NCI-H1417 treated with DMSO at 0.1 percent for 48 hours (cell line): ENCODE measurements at regions not wholly inside any gene's neighbourhood (a gene's known extent, or its start where the extent isn't known, plus 50 kb on each side); places are given as distances from the start of the nearest gene placed in this dataset.

ENCODE experiments used
- DNase-seq: peaks from one replicate; lab custom pipeline; 2025; lab: John Stamatoyannopoulos, UW

DNA sequence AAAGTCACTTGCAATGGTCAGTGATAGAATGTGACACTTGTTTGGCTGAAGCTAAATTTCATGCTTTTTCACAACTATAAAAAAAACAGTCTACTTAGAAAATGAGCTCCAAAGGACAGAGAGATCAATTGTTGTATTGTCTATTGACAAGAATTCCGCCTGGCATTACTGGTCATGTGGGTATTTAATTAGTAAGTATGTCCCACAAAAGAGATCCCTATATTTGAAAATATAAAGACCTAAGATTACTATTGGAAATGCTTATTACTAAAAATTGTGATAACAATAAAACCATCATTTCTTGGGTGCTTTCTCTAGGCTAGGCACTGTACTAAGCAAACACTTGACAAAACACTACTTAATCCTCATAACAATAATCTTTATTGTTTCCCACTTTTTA, 745.2 kb upstream of the C9orf72 start:
- DNase-seq = no peak

DNA sequence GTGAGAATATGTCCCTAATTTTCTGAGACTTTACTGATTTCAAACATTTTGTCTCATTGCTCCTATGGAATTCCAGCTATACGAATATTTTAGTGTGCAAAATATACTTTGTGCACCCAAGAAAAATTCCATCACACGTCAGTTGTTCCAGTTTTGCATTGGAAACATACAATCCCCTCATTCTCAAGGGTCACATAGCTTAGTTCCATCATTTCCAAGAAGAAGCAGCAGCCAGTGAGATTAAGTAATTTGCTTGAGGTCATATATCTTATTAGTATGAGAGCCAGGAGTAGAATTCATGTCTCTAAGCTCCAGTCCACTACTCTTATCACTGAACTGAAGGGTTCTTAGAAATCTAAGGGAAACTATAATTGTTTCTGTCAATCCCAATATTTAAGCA, 746.7 kb upstream of the C9orf72 start:
- no peak for DNase-seq

DNA sequence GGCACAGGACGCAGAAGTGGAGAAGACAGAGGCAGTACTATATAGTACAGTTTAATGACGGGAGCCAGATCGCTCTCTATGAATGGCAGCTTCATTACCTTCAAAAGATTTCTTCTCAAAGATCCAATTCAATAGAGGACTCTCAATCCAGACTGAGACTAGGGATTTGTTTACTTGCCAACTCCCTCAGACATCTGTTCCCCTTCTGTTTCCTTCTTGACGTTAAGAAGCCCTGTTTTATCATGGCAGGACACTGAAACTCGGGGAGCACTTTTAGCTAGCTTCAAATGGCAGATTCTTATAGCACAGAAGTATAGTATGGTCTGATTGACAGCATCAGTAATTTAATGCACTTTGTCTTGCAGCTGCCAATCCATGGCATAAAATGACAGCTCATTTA, 747.3 kb upstream of the C9orf72 start:
- DNase-seq = no peak

DNA sequence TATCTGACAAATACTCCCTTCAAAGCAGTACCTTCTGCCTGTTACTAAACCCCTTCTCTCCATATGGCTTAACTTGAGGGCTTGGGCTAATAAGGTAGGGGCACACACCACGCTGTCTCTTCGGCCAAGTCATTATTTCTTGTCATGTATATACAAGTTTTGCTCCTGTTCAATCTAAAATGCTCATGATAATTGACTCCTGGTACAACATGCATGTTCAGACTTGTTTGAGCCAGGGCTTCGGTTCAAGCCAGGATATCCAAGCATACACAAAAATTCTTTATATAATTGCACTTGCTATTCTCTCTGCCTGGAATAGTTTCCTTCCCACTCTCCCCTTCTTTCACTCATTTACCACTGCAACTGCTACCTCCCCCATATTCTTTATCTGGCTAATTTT, 756.0 kb upstream of the C9orf72 start:
- no peak for DNase-seq

DNA sequence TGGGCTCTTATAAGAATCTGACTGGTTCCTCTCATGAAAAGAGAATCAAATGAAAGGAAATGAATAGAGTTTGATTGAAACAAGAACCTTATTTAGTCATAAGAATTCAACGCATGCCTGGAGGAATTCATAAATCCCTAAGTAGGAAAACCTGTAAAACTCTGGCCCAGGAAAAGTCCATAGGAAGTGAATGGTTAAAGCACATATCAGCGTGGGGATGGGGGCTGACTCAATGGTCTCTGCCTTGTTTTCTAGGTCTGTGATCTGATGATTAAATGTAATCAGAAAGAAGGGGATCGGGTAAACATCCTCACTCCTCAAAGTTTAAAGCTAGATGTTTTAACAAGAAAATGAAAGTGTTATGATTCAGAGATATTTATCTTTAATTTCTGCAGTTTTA, 759.4 kb upstream of the C9orf72 start:
- DNase-seq = no peak

DNA sequence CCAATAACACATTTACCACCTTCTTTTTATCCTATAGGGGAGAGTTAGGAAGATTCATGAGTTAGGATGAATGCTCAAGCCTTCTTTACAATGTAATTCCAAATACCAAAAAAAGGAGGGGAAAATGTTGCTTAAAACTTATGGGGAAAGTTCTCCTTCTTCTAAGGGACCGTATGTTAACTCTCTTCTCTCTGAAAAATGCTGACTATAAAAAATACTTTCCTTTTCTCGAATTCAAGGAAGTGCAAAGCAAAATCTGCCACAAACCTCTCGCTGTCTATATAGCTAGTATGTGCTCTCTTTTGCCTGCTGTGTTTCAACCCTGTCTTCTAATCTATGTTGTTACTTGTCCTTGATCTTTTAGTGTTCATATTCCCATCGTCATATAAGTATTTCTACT, 768.6 kb upstream of the C9orf72 start:
- no peak for DNase-seq

DNA sequence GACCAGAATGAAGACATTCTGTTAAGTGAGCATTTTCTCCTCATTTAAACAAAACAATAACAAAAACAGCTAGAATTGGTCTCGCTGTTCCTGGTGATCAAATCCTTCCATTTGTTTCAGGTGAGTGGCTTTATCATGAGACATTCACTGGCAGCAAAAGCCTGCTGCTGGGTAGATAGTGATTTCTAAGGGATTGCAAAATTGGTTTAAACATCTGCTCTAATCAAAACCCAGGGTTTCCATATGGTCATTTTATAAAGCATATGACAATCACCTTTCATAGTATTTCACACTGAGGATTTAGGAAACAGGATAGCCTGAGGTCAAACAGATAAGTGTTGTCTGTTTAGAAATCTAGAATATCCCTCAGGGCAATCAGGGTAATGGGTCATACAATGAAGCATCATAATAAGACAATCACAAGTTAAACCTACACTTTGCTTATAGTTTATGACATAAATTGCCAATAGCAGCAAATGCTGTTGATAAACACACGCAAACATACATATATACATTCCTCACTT, 769.6 kb upstream of the C9orf72 start:
- no peak for DNase-seq

DNA sequence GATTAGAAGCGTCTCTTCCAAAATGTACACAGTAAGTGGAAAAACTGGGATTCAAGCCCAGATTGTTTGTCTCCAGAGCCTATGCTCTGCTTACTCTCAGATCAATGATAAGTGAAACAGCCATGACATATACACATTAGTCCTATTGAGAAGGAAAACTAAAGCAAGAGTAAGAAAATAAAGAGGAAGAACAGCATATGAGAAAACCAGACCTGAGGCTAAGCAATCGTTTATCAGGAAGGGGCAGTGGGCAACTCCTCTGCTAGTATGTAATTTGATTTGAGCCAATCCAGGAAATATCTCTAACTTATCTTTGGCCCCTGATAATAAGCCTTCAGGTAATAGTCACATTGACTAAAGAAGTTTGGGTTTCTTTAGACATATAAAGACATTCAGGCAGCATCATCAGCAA, 789.9 kb upstream of the C9orf72 start:
- DNase-seq = no peak

DNA sequence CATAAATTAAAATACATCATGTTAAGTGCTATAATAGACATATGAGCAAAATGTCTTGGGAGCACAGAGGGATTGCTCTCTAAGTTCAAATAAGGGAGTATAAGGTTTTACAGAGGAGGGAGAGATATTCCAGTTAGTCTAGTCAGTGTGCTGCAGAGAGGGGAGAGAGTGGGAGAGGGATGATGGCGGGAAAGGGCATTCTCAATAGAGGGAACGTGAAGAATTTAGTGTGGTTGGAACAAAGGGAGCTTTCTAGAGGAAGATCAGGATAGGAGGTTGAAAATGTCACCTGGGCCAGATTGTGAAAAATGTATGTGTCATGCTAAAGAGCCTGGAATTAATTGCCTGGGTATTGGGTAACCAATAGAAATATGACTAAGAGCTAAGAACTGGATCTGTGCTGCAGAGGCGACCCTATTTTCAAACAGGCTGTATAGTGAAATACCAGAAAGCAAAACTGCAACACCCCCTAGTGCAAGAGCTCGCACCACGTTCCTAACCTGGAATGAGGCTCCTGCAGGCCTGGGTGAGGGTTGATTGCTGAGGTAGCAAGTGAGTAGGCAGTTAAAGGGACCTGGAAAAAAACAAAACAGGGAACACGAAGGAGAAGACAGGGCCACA, 791.8 kb upstream of the C9orf72 start:
- DNase-seq = no peak

DNA sequence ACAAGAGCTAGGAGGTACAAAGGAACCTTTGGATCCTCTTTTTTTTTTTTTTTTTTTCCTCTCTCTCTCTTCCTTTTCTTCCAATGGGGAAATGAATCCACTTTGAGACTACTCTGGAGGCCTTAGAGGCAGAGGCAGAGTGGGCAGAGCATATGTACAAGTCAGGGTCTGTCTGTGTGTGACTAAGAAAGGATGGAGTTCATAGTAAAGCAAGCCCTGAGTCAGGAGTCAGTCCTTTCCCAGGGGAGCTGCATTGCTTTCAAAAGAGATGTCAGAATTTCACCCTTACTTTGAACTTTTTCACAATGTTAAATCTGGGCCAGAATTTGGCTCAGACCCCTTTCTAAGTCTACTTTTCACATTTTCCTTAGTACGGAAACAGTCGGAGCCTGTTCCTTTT, 792.4 kb upstream of the C9orf72 start:
- DNase-seq = no peak

DNA sequence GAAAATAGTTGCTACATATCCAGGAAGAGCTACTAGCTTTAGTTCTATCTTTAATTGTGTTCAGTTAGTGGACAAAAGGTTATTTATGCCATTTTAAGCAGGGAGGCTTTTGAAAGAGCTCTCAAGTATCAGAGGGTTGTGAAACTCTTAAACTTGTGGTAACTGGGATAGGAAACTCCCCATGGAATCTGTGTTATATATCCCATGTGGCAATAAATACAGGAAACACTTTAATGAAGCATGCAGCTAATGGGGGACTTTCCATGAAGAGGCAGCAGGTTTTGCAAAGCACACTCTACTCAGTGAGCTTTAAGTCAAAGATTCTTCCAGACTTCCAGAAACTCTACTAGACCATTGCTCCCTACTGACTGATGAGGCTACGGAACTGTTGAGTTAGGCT, 805.0 kb upstream of the C9orf72 start:
- no peak for DNase-seq

DNA sequence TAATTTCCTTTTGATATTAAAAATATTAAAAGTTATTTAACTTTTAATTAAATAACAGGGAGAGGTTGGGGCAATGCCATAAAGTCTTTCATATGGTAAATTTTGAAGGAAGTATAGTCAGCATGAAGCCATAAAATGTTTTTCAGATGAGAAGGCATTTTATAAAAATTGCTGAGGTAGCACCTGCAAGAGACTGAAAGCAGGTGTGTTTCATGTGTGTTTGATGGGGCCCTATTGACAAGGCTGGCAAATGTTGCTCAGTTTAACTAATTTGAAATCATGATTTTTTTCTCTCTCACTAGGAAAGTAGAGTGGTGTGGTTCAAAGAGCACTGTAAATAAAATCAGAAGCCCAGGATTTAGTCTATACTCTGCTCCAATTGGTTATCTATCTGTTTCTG, 805.8 kb upstream of the C9orf72 start:
- no peak for DNase-seq

DNA sequence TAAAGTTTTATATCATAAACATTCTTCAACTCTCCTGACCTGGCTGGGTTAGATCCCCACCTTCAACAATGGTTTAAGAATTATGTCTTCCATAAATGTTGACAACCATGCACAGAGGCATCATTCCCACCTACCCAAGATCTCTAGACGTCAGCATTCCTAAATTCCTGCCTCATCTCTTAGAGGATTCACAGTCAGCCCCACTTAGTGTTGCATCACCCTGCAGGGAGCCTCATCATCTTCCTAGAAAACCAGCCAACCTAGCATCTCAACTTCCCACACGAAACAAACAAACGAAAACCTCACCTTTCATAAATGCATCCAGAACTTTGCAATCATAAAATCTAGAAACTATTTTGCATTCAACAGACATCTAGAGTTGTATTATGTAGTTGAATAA, 816.1 kb upstream of the C9orf72 start:
- no peak for DNase-seq

DNA sequence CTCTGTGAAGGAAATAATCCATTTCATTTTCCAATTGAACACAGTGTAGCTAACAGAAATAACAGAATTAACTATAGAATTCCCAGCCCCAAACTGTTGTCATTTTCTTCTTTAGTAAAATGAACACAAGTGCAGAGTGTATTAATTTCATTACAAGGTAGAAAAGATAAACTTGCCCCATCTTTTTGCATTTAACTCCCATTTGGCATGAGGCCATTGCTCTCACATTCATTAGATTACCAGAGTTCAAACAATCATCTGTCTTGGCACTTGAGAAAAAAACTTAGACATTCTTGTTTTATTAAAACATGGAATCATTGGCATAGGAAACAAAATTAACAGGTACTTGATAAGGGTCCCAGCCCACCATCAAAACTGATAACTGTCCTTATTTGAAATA, 821.5 kb upstream of the C9orf72 start:
- DNase-seq = no peak

DNA sequence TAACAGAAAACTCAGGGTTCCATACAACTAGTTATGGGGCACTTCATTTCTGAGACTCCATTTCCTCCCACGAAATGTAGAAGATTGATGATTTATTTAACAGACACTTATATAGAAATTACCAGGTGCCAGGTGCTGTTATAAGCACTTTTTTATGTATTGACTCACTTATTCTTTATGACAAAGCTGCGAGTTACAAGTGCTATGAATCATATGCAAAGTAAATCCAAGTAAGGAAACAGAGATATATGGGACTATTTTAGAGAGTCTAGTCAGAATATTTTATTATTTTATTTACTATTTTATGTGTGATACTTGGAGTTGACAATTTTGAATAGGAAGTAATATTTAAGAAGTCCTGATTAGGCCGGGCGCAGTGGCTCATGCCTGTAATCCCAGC, 822.8 kb upstream of the C9orf72 start:
- no peak for DNase-seq

DNA sequence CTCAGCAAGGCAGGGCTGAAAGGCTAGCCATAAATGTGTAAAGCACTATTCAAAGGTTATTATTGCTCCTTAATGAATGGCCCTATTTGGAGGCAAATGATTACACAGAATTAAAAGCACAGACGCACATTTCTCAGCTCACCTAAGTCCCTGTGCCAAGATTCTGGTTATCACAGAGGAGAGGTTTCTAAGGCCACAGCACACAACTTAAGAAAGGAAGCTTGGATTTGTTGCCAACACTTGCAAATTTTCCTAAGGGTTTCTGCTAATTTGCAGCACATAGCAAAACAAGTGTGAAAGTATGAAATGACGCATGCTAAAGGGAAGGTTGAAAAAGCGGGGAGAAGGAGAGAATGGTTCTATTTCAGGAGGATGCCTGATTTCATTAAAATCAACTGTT, 834.1 kb upstream of the C9orf72 start:
- DNase-seq = no peak

DNA sequence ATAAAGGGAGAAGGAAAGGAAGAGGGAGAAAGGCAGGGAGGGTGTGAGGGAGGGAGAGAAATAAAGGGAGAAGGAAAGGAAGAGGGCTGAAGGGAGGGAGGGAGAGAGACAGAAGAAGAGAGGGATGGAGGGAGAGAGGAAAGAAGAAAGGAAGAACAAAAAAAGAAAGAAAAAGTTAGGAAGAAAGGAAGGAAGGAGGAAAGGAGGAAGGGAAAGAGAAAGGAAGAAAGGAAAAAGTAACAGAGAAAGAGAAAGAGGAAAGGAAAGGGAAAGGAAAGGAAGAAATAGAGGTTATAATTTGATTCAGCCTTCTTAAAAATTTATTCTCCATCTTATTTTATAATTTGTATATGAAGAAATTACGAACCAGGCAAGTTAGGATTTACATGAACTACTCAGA, 836.6 kb upstream of the C9orf72 start:
- no peak for DNase-seq

DNA sequence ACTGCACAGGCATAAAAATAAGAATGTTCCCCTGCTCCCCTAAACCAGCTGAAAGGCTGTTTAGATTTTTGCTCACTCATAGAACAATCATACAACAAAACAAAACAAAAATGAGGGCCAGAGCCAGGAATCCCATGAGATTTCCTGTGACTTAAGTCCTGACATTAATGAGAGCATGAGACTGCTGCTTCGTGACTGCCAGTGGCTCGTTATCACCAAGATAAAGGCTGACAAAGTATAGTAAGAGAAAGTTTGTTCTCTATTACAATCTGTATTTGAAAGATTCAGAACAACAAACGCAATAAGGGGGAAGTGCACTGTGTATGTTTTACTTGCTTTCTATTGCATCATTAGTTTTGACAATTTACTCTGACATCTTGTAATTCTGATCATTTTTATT, 837.1 kb upstream of the C9orf72 start:
- no peak for DNase-seq

DNA sequence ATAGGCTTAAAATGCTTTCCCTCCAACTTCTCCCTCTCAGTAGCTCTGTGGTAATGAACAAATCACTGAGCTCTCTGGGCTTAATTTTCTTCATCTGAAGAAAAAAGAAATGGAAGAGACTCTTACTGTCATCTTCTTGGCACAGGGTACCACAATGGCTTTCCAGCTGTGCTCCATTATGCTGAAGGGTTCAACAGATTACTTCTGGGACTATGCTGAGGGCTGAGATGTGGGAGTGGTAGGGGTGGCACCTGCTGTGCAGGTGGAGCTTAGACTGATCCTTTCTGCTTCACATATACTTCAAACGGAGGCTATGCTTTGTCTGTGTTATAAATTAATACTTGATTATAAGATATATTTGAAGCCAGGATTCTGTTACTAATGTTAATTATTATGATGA, 840.2 kb upstream of the C9orf72 start:
- DNase-seq = no peak

DNA sequence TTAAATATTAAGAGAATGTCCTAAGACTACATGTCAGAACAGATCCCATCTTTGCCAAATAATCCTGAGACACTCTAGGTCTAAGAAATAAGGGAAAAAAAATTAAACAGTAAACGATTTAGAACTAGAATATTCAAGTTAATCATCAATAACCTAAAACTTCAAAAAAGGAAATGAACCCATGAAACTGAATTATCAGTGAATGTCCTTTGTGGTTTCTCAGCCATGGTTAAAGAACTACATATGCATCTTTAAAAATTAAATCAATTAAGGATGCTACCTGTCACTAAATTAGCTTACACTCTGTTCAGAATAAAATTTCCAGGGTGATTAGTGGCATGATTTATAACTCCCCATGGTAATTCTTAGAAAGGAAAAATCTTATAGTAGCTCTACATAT, 850.0 kb upstream of the C9orf72 start:
- no peak for DNase-seq

DNA sequence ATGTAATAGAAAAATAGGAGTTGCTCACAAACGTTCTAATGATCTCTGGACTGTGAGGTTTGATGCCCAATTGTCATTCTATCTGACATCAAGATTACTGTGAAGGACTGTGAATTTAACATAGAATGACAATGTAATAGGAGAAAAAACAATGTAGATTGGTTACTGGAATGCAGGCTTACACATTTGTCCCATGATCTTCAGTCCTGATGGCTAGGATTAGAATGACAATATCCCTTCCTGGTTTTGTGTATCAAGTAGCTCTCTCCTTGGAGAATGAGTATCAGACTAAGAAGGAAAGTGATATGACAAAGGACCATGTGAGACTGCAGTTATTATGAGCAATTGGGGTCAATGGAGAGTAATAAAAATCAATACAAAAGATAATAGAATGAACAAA, 862.2 kb upstream of the C9orf72 start:
- DNase-seq = no peak

DNA sequence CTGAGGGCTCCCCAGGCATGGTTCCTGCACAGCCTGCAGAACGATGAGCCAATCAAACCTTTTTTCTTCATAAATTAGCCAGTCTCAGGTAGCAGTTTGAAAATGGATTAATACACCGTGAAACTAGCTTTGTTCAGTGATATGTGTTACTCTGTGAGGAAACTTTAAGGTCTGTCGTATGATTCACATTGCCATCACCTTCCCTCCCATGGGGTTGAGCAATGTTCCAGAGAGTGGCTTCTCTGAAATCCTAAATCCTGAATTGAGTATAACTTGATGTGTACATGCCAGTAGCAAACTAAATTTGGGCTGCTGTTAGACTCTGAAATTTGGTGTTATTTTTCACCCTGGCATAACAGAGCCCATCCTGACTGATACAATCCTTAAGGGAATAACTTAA, 866.4 kb upstream of the C9orf72 start:
- DNase-seq = no peak

DNA sequence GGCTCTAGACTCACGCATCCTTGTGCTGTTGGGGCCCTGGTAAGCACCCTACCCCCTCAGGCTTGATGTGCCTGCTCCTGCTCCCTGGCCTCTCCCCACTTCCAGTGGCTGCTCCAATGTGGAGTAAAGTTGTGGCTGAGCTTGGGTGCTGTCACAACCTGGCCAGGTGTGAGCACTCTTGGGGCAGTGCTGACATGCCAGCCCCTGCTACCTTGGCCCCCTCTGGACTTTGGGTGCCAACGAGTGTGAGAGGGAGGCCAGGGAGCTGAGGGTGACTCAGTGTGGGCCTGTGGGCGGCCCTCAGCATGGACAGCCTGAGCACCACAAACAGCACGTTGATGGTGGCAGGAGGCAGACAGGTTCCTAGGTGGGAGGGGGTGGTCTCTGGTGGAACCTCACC, 870.2 kb upstream of the C9orf72 start:
- DNase-seq = no peak

DNA sequence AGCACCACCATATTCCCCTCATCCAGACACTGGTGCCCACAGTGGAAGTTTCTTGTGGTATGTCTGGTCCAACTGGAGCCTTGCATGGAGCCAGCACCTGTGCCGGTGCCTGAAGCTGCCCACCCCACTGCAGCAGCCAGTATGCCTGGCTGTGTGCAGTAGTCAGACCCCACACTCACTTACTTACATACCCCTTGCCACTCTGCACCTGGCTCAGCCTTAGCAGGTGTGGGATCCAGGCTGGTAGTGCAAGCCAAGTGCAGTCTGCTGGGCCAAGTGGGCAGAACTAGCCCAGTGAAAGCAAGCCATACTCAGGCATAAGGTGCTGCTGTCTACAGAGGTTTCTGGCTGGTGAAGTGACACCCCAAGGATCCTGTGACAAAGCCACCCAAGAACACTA, 871.4 kb upstream of the C9orf72 start:
- DNase-seq = no peak

DNA sequence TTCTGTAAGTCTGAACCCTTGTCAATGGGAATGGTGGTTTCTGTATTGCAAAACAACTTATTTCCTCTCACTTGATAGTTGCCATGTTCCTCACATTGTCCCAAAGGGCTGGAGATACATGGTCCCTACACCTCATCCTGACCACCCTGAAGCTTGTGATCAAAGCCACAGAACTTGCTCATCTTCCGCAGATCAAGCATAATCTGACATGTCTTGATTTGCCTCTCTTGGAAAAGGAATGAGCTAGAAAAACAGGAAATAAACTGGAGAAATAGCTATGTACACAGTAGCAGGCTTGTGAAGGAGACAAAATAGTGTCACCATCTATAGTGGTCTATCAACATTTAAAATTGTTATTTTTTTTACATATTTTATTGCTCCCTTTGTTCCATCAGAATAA, 871.9 kb upstream of the C9orf72 start:
- DNase-seq = no peak
